SK-N-SH treated with all-trans-retinoic acid at 6 μM for 48 hours (cell line): ENCODE measurements at regions not wholly inside any gene's neighbourhood (a gene's known extent, or its start where the extent isn't known, plus 50 kb on each side); places are given as distances from the start of the nearest gene placed in this dataset.

Experiments
- BACH2 ChIP-seq: fragments of 250-450 bp; sonication (Bioruptor Pico); IDR thresholded peaks from 2 replicates; pipeline ENCODE4 v1.9.0; 2021; ENCODE audit warnings: mild to moderate bottlenecking, borderline replicate concordance
- CSRNP3 ChIP-seq: fragments of 250-450 bp; sonication (Bioruptor Pico); IDR thresholded peaks from 2 replicates; pipeline ENCODE4 v1.5.1; 2021; ENCODE audit warnings: mild to moderate bottlenecking, moderate library complexity
- OSR1 ChIP-seq: fragments of 250-450 bp; sonication (Bioruptor Pico); IDR thresholded peaks from 2 replicates; pipeline ENCODE4 v1.8.0; 2022; ENCODE audit warnings: moderate library complexity, mild to moderate bottlenecking, inconsistent platforms
- PATZ1 ChIP-seq: fragments of 250-450 bp; sonication (Bioruptor Pico); IDR thresholded peaks from 2 replicates; pipeline ENCODE4 v1.8.0; 2020; ENCODE audit warnings: mild to moderate bottlenecking, moderate library complexity, borderline replicate concordance
- POU6F1 ChIP-seq: fragments of 250-450 bp; sonication (Bioruptor Pico); IDR thresholded peaks from 2 replicates; pipeline ENCODE4 v1.8.0; 2021; ENCODE audit warnings: low read depth, mild to moderate bottlenecking, moderate library complexity, borderline replicate concordance
- PPARA ChIP-seq: fragments of 250-450 bp; sonication (Bioruptor Pico); IDR thresholded peaks from 2 replicates; pipeline ENCODE4 v1.5.0; 2020; ENCODE audit warnings: mild to moderate bottlenecking, borderline replicate concordance
- RARB ChIP-seq: fragments of 250-450 bp; sonication (Bioruptor Pico); IDR thresholded peaks from 2 replicates; pipeline ENCODE4 v1.8.0; 2021; ENCODE audit warnings: mild to moderate bottlenecking, moderate library complexity
- SNAI2 ChIP-seq: fragments of 250-450 bp; sonication (Bioruptor Pico); IDR thresholded peaks from 2 replicates; pipeline ENCODE4 v1.5.0; 2020; ENCODE audit warnings: mild to moderate bottlenecking, moderate library complexity
- ZC3H10 ChIP-seq: fragments of 250-450 bp; sonication (Bioruptor Pico); IDR thresholded peaks from 2 replicates; pipeline ENCODE4 v1.5.1; 2021; ENCODE audit warnings: mild to moderate bottlenecking, moderate library complexity

- TF ChIP-seq PPARA (no peak), POU6F1 (CRISPR knock-in tag) (no peak), SNAI2 (no peak), PATZ1 (CRISPR knock-in tag) (no peak), ZC3H10 (CRISPR knock-in tag) (no peak), RARB (no peak), BACH2 (CRISPR knock-in tag) (no peak), CSRNP3 (CRISPR knock-in tag) (no peak), OSR1 (no peak)
These were observed 107.6 kb upstream of the SRD5A3 start for GRCh38 chr4:55238407-55238806.
